Right renal pelvis (tissue), 4 donors: ENCODE measurements at regions not wholly inside any gene's neighbourhood (a gene's known extent, or its start where the extent isn't known, plus 50 kb on each side); places are given as distances from the start of the nearest gene placed in this dataset.
"Not testable (repeated sequence)": the region's sequence is repeated elsewhere in the genome, so short reads cannot be mapped to it uniquely, and the experiment has no call there.

Experiments used
- DNase-seq, 4 donors: peaks; one replicate each; pipeline ENCODE4 v3.0.0-alpha.2; 2013; ENCODE audit warnings: low read depth in 4 of 4, low spot score in 3 of 4, missing footprints in 1 of 4

GRCh38 chr3:137110392-137110996 is 152.7 kb downstream of the IL20RB start:
- no peak for DNase-seq

- no peak for DNase-seq
These were observed 153.7 kb downstream of the IL20RB start for GRCh38 chr3:137111497-137111896.

GRCh38 chr3:137116619-137117018 is 158.8 kb downstream of the IL20RB start:
- DNase-seq: no peak

GRCh38 chr3:137121704-137122314 is 164.0 kb downstream of the IL20RB start:
- peak in 1 of 4 donors; percentile 20 for DNase-seq

GRCh38 chr3:137131081-137131480 is 173.3 kb downstream of the IL20RB start:
- DNase-seq: no peak

GRCh38 chr3:137134431-137134830 is 176.6 kb downstream of the IL20RB start:
- no peak for DNase-seq

- DNase-seq: no peak
These were observed 190.6 kb downstream of the IL20RB start for GRCh38 chr3:137148406-137148805.

- no peak for DNase-seq
These were observed 191.1 kb downstream of the IL20RB start for GRCh38 chr3:137148917-137149316.

- DNase-seq: no peak
These were observed 193.0 kb downstream of the IL20RB start for GRCh38 chr3:137150825-137151224.

GRCh38 chr3:137153046-137153445 is 195.3 kb downstream of the IL20RB start:
- not testable (repeated sequence) for DNase-seq

- peak; percentile 2 to 34 (median 8) for DNase-seq
These were observed 205.6 kb downstream of the IL20RB start for GRCh38 chr3:137163241-137163871.

- DNase-seq: peak in 1 of 4 donors; percentile 1
These were observed 206.2 kb downstream of the IL20RB start for GRCh38 chr3:137163958-137164357.

- DNase-seq: no peak
These were observed 207.5 kb downstream of the IL20RB start for GRCh38 chr3:137165117-137165806.

GRCh38 chr3:137171834-137172603 is 214.2 kb downstream of the IL20RB start:
- no peak for DNase-seq

GRCh38 chr3:137172728-137173127 is 214.9 kb downstream of the IL20RB start:
- no peak for DNase-seq

GRCh38 chr3:137174514-137174913 is 216.7 kb downstream of the IL20RB start:
- DNase-seq: no peak

- DNase-seq: no peak
These were observed 222.4 kb downstream of the IL20RB start for GRCh38 chr3:137180220-137180619.

- no peak for DNase-seq
These were observed 233.5 kb downstream of the IL20RB start for GRCh38 chr3:137191133-137191923.

GRCh38 chr3:137191951-137192350 is 234.2 kb downstream of the IL20RB start:
- DNase-seq: peak in 1 of 4 donors; percentile 12

- no peak for DNase-seq
These were observed 236.5 kb downstream of the IL20RB start for GRCh38 chr3:137194301-137194700.
